OCI-LY7 (cell line): ENCODE measurements at regions not wholly inside any gene's neighbourhood (a gene's known extent, or its start where the extent isn't known, plus 50 kb on each side); places are given as distances from the start of the nearest gene placed in this dataset.
"Not testable (repeated sequence)": the region's sequence is repeated elsewhere in the genome, so short reads cannot be mapped to it uniquely, and the experiment has no call there.

Experiments used
- BruUV-seq: library from RNA; stranded (reverse); fragments of 400-500 nt; replicated peaks from 2 replicates; lab custom pipeline; 2021; lab: Mats Ljungman, UMichigan
- CTCF ChIA-PET: fragments of 300-600 bp; sonication (Branson Sonifier 250); formaldehyde crosslinking; loops from one replicate; lab custom pipeline; 2022; ENCODE audit warnings: antibody characterized with exemption; ENCODE audit not compliant: unreplicated experiment; lab: Charles Lee
- POLR2A ChIA-PET: fragments of 300-600 bp; sonication (Branson Sonifier 250); formaldehyde crosslinking; loops from one replicate; lab custom pipeline; 2022; ENCODE audit warnings: antibody characterized with exemption; lab: Charles Lee
- DNase-seq: peaks from one replicate; pipeline ENCODE4 v3.0.0-alpha.2; 2015; ENCODE audit warnings: low spot score
- H2AFZ ChIP-seq: fragments of 200-600 bp; sonication (generic), shearing (Covaris generic); 2 replicates; pipeline ENCODE4 v1.6.1; 2014; ENCODE audit warnings: mild to moderate bottlenecking, antibody characterized with exemption, low read length, moderate library complexity
- H3K27ac ChIP-seq: fragments of 200-600 bp; sonication (generic); 2 replicates; pipeline ENCODE4 v1.5.1; 2014; ENCODE audit warnings: mixed run types, low read depth, mild to moderate bottlenecking, moderate library complexity, low read length, inconsistent platforms; ENCODE audit not compliant: poor library complexity, severe bottlenecking
- H3K36me3 ChIP-seq: fragments of 200-600 bp; sonication (generic); 2 replicates; pipeline ENCODE4 v1.6.1; 2014; ENCODE audit warnings: mild to moderate bottlenecking, antibody characterized with exemption, low read length, moderate library complexity, mixed read lengths; ENCODE audit not compliant: insufficient read depth
- H3K4me1 ChIP-seq: fragments of 200-600 bp; sonication (generic); 2 replicates; pipeline ENCODE4 v1.5.1; 2014; ENCODE audit warnings: mild to moderate bottlenecking, low read length; ENCODE audit not compliant: insufficient read depth, poor library complexity, severe bottlenecking
- H3K4me2 ChIP-seq: fragments of 200-600 bp; sonication (generic); 2 replicates; pipeline ENCODE4 v1.6.1; 2014; ENCODE audit warnings: mild to moderate bottlenecking, low read length
- H3K4me3 ChIP-seq: fragments of 200-600 bp; sonication (generic); 2 replicates; pipeline ENCODE4 v1.5.1; 2014; ENCODE audit warnings: mild to moderate bottlenecking, low read depth, low read length; ENCODE audit not compliant: poor library complexity, severe bottlenecking
- H3K79me2 ChIP-seq: fragments of 200-600 bp; sonication (generic); 2 replicates; pipeline ENCODE4 v1.6.1; 2016; ENCODE audit warnings: low read depth, mild to moderate bottlenecking, low read length, moderate library complexity, mixed read lengths; ENCODE audit not compliant: insufficient read depth
- H3K9me2 ChIP-seq: fragments of 200-600 bp; sonication (generic); 2 replicates; pipeline ENCODE4 v1.6.1; 2016; ENCODE audit warnings: mild to moderate bottlenecking, low read length, mixed read lengths; ENCODE audit not compliant: insufficient read depth
- H3K9me3 ChIP-seq: fragments of 200-600 bp; sonication (generic); 2 replicates; pipeline ENCODE4 v1.6.1; 2014; ENCODE audit warnings: mild to moderate bottlenecking, mixed run types, low read length, mixed read lengths
- H4K20me1 ChIP-seq: fragments of 200-600 bp; sonication (generic); 2 replicates; pipeline ENCODE4 v1.6.1; 2014; ENCODE audit warnings: mild to moderate bottlenecking, antibody characterized with exemption, low read length, moderate library complexity, mixed read lengths; ENCODE audit not compliant: insufficient read depth
- CTCF ChIP-seq: fragments of 200-600 bp; sonication (generic); conservative IDR thresholded peaks from 2 replicates; pipeline ENCODE4 v1.5.1; 2014; ENCODE audit warnings: mild to moderate bottlenecking, antibody characterized with exemption, low read length, moderate library complexity, mixed read lengths
- EZH2phosphoT487 ChIP-seq: fragments of 200-600 bp; sonication (generic); IDR thresholded peaks from 2 replicates; pipeline ENCODE4 v1.6.1; 2018; ENCODE audit warnings: low read depth, borderline replicate concordance, mild to moderate bottlenecking, mixed run types, antibody characterized with exemption, low read length, moderate library complexity, mixed read lengths
- intact Hi-C: fragments of 100-400 bp; cut with micrococcal nuclease; formaldehyde crosslinking; loops from one replicate; pipeline ENCODE4 v1.10.0; 2022; ENCODE audit not compliant: unreplicated experiment

- no peaks in the 10 kb centered on the region for H3K36me3 ChIP-seq
- no peaks in the 10 kb centered on the region for H4K20me1 ChIP-seq
- intact Hi-C loops: no loop called here
- no peak for TF ChIP-seq CTCF
- TF ChIP-seq EZH2phosphoT487: no peak
- H3K79me2 ChIP-seq: no peaks in the 10 kb centered on the region
- ChIA-PET POLR2A (no interaction called here), CTCF (no interaction called here)
- BruUV-seq: no TSS peak
- H2AFZ ChIP-seq: no peak overlapping the region
- H3K9me2 ChIP-seq: no peaks in the 10 kb centered on the region
- H3K4me3 ChIP-seq: no peak overlapping the region
- no peak overlapping the region for H3K27ac ChIP-seq
- no peak for DNase-seq
- H3K9me3 ChIP-seq: no peaks in the 10 kb centered on the region
- no peaks in the 10 kb centered on the region for H3K4me1 ChIP-seq
- no peak overlapping the region for H3K4me2 ChIP-seq
Measured at GRCh38 chr4:158958489-158959270, 144.2 kb upstream of the RAPGEF2 start.

- H3K4me3 ChIP-seq: no peak overlapping the region
Measured at GRCh38 chr4:158962393-158962792, 140.5 kb upstream of the RAPGEF2 start.

GRCh38 chr4:158963282-158963681 is 139.6 kb upstream of the RAPGEF2 start:
- CTCF ChIA-PET, intact Hi-C loops, H3K4me1 ChIP-seq, H3K79me2 ChIP-seq, H3K27ac ChIP-seq, H3K36me3 ChIP-seq, H3K9me2 ChIP-seq, H3K4me2 ChIP-seq, H4K20me1 ChIP-seq, H2AFZ ChIP-seq, BruUV-seq, DNase-seq, H3K4me3 ChIP-seq, H3K9me3 ChIP-seq: not testable (repeated sequence)
- POLR2A ChIA-PET: interaction anchor here (0.7 to 1.1 kb wide), 2 partner anchors 12 to 388 kb away, joined by 3 to 8 read pairs; no protein-coding TSS in a partner anchor

More at GRCh38 chr4:158962393-158962792, 140.5 kb upstream of the RAPGEF2 start:
- H3K4me2 ChIP-seq: no peak overlapping the region
- DNase-seq: no peak
- no peaks in the 10 kb centered on the region for H4K20me1 ChIP-seq
- TF ChIP-seq CTCF (no peak), EZH2phosphoT487 (no peak)
- no peaks in the 10 kb centered on the region for H3K79me2 ChIP-seq
- H2AFZ ChIP-seq: no peak overlapping the region
- no peaks in the 10 kb centered on the region for H3K9me2 ChIP-seq
- no peak overlapping the region for H3K27ac ChIP-seq
- intact Hi-C loops: no loop called here
- ChIA-PET CTCF (no interaction called here), POLR2A (no interaction called here)
- no peaks in the 10 kb centered on the region for H3K36me3 ChIP-seq
- no peaks in the 10 kb centered on the region for H3K9me3 ChIP-seq
- H3K4me1 ChIP-seq: no peaks in the 10 kb centered on the region
- BruUV-seq: no TSS peak
